MCF 10A (cell line): ENCODE measurements at regions not wholly inside any gene's neighbourhood (a gene's known extent, or its start where the extent isn't known, plus 50 kb on each side); places are given as distances from the start of the nearest gene placed in this dataset.

ENCODE experiments used
- BruUV-seq: library from RNA; stranded (reverse); fragments of 400-500 nt; replicated peaks from 2 replicates; lab custom pipeline; 2021; lab: Mats Ljungman, UMichigan
- CTCF ChIA-PET: fragments of 300-600 bp; sonication (Branson Sonifier 250); formaldehyde crosslinking; extraction: SDS; loops from one replicate; lab custom pipeline; 2021; ENCODE audit warnings: antibody characterized with exemption, inconsistent platforms; lab: Yijun Ruan, JAX
- POLR2A ChIA-PET: fragments of 300-600, 350-650 bp; sonication (Branson Sonifier 250); formaldehyde crosslinking; extraction: SDS; loops from one replicate; lab custom pipeline; 2020; ENCODE audit warnings: antibody characterized with exemption, inconsistent platforms; lab: Yijun Ruan, JAX
- DNase-seq: peaks from one replicate; pipeline ENCODE4 v3.0.0-alpha.2; 2018; ENCODE audit not compliant: unreplicated experiment
- H3K27ac Mint-ChIP-seq: one replicate; pipeline ENCODE4 v1.8.0; 2022; ENCODE audit warnings: mild to moderate bottlenecking, low read depth, mixed read lengths; ENCODE audit not compliant: unreplicated experiment
- H3K27me3 Mint-ChIP-seq: one replicate; pipeline ENCODE4 v1.8.0; 2022; ENCODE audit warnings: mixed read lengths; ENCODE audit not compliant: insufficient read depth, unreplicated experiment
- H3K36me3 Mint-ChIP-seq: one replicate; pipeline ENCODE4 v1.8.0; 2022; ENCODE audit warnings: mild to moderate bottlenecking, moderate library complexity, mixed read lengths; ENCODE audit not compliant: insufficient read depth, unreplicated experiment
- H3K4me1 Mint-ChIP-seq: one replicate; pipeline ENCODE4 v1.8.0; 2022; ENCODE audit warnings: mixed read lengths; ENCODE audit not compliant: insufficient read depth, unreplicated experiment
- H3K4me3 Mint-ChIP-seq: one replicate; pipeline ENCODE4 v1.8.0; 2022; ENCODE audit warnings: mild to moderate bottlenecking, moderate library complexity, mixed read lengths; ENCODE audit not compliant: unreplicated experiment
- H3K9me3 Mint-ChIP-seq: one replicate; pipeline ENCODE4 v1.8.0; 2022; ENCODE audit warnings: mixed read lengths; ENCODE audit not compliant: unreplicated experiment
- intact Hi-C: fragments of 100-400 bp; cut with micrococcal nuclease; formaldehyde crosslinking; loops from 2 replicates; pipeline ENCODE4 v1.14.1; 2022
- TF ChIP-seq, protein P1 (sequence below): fragments of 200-600 bp; IDR thresholded peaks from one replicate; pipeline ENCODE4 v1.8.0; 2022; ENCODE audit warnings: antibody characterized with exemption, mild to moderate bottlenecking; ENCODE audit not compliant: unreplicated experiment

DNA sequence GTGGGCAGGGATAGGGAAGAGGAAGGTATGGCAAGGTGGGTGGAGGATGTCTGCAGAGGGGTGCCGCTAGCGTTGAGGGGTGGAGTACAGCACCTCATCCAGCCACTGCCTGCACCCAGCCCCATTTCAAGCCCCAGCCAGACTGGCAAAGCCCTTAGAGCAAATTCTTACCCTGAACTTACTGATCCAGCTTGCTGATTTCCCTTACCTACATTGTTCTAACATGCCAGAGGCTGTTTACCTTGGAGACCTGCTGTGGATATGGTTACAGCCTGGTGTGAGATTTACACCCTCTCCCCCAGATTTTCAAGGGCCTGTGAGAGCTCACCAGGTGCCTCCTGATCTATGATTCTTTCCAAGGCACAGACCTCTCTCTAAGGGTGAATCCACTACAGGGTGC, 86.0 kb downstream of the ZNF726 start:
- no peak overlapping the region for H3K4me3 Mint-ChIP-seq
- no peaks in the 10 kb centered on the region for H3K4me1 Mint-ChIP-seq
- H3K36me3 Mint-ChIP-seq, result no peaks in the 10 kb centered on the region
- POLR2A ChIA-PET, result no interaction called here
- CTCF ChIA-PET, result no interaction called here
- TF ChIP-seq, protein P1, sequence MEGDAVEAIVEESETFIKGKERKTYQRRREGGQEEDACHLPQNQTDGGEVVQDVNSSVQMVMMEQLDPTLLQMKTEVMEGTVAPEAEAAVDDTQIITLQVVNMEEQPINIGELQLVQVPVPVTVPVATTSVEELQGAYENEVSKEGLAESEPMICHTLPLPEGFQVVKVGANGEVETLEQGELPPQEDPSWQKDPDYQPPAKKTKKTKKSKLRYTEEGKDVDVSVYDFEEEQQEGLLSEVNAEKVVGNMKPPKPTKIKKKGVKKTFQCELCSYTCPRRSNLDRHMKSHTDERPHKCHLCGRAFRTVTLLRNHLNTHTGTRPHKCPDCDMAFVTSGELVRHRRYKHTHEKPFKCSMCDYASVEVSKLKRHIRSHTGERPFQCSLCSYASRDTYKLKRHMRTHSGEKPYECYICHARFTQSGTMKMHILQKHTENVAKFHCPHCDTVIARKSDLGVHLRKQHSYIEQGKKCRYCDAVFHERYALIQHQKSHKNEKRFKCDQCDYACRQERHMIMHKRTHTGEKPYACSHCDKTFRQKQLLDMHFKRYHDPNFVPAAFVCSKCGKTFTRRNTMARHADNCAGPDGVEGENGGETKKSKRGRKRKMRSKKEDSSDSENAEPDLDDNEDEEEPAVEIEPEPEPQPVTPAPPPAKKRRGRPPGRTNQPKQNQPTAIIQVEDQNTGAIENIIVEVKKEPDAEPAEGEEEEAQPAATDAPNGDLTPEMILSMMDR, result no peak
- H3K27me3 Mint-ChIP-seq, result no peaks in the 10 kb centered on the region
- no peak for DNase-seq
- no peak overlapping the region for H3K27ac Mint-ChIP-seq
- H3K9me3 Mint-ChIP-seq, result peaks cover 45% of the 10 kb centered on the region
- intact Hi-C loops, result no loop called here
- BruUV-seq, result no TSS peak

DNA sequence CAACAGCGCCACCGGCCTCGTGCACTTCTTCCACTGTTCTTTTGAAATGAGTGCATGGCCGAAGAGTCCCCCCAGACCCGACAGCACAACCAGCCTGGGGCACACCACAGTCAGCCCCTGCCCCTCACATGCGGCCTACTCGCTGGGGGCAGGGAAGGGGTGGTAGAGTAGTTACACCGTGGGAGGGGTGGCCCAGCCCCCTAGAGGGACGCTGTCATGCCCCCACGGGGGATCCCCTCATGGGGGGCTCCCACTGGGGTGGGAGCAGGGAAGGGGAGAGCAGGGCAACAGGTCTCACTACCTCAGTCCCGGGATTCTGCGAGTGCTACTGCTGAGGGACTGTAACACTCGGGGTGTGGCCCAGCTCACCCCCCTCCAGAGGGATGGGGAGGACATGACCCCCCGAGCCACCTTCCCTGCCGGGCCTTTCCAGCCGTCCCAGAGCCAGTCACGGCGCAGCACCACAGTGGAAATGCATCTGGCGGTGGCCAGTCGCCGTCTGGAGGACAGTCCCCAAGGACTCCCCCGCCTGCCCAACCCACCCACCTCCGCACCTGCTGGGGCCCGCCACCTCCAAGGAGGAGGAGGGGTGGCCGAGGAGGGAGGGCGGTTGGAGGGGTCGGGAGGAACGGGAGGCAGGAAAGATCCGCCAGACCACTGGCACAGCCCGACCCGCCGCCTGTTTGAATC, 84.6 kb upstream of the ZNF254 start:
- H3K9me3 Mint-ChIP-seq, result peaks cover 30% of the 10 kb centered on the region
- H3K36me3 Mint-ChIP-seq, result no peaks in the 10 kb centered on the region
- H3K27me3 Mint-ChIP-seq, result no peaks in the 10 kb centered on the region
- ChIA-PET POLR2A (no interaction called here), CTCF (no interaction called here)
- intact Hi-C loops, result no loop called here
- H3K4me1 Mint-ChIP-seq, result no peaks in the 10 kb centered on the region
- DNase-seq, result no peak
- BruUV-seq, result no TSS peak
- no peak overlapping the region for H3K27ac Mint-ChIP-seq
- TF ChIP-seq, protein P1, result no peak
- no peak overlapping the region for H3K4me3 Mint-ChIP-seq

DNA sequence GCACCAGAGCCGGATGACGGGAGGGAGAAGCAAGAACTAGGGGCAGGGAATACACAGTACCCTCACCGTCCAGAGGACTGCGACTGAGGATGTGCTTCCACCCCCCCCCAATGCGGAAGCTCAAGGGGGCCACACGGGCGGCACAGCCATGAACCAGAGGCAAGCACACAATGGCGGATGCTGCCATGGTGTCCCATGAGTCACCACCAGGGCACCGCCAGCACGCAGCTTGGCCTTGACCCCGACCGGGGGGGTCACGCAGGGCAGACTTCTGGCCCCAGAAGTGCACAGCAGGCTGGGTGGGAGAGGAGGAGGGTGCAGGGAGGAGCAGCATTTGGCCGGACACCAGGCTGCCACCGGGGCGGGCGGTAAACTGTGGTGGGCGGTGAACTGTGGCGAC, 83.5 kb upstream of the ZNF254 start:
- Mint-ChIP-seq H3K27ac (no peak overlapping the region), H3K36me3 (no peaks in the 10 kb centered on the region), H3K9me3 (peaks cover 34% of the 10 kb centered on the region), H3K4me1 (no peaks in the 10 kb centered on the region), H3K4me3 (no peak overlapping the region), H3K27me3 (no peaks in the 10 kb centered on the region)
- ChIA-PET POLR2A (no interaction called here), CTCF (no interaction called here)
- TF ChIP-seq, protein P1, result no peak
- BruUV-seq, result no TSS peak
- intact Hi-C loops, result no loop called here
- DNase-seq, result no peak

DNA sequence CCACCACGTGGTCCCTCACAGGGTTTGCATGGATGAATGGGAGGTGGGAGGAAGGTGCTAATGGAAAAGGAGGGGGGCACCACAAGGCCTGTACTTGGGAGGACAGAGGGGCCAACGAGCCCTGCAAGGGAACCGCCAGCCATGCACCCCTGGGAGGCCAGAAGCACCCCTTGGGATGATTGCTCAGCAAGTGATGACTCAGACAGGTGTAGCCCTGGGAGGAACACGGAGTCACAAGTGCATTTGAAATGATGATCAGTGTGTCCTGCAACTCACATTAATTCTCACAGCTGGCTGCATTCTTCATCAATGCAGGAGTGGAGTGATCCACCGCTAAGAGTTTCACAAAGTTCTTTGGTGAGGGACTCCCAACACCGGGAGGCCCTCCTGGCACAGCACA, 82.8 kb upstream of the ZNF254 start:
- H3K4me1 Mint-ChIP-seq, result no peaks in the 10 kb centered on the region
- DNase-seq, result no peak
- no peak overlapping the region for H3K27ac Mint-ChIP-seq
- no peak overlapping the region for H3K4me3 Mint-ChIP-seq
- no TSS peak for BruUV-seq
- H3K27me3 Mint-ChIP-seq, result no peaks in the 10 kb centered on the region
- peaks cover 34% of the 10 kb centered on the region for H3K9me3 Mint-ChIP-seq
- no peaks in the 10 kb centered on the region for H3K36me3 Mint-ChIP-seq
- intact Hi-C loops, result no loop called here
- TF ChIP-seq, protein P1, result no peak
- ChIA-PET POLR2A (no interaction called here), CTCF (no interaction called here)
